ENCODE measurements at regions not wholly inside any gene's neighbourhood (a gene's known extent, or its start where the extent isn't known, plus 50 kb on each side); places are given as distances from the start of the nearest gene placed in this dataset.
A peak's percentile ranks its signal among the peaks of the same experiment; 100 is the strongest.

DNA sequence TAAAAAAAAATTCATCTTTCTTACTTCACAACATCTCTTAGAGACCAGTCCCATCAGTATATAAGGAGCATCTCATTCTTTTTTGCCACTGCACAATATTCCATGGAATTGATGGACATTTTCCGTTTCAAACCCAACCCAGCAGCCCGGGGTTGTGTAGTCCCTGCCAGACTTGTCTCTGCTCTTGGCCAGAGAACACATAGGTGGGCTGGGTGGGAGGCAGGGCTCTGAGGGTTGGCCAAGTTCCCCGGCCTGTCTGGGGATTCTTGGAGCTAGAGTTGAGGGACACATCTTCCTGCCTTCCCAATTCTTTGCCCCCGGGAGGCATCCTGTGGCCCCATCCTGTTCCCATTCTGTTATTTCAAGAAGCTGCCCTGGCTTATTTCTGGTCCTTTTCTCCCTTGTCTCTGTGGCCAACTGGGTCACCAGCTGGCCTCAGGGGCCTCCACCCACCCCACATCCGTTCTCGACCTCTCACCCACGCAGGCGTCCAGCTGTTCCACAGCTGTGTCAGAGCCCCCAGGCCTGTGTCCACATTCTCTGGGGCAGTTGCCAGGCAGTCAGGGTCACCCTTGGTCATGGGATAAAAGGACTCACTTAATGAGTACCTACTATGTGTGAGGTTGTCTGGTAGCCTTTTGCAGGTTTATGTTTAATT is 52.0 kb upstream of the CCDC63 start:
- DNase-seq = peak; percentile 7 to 28

DNA sequence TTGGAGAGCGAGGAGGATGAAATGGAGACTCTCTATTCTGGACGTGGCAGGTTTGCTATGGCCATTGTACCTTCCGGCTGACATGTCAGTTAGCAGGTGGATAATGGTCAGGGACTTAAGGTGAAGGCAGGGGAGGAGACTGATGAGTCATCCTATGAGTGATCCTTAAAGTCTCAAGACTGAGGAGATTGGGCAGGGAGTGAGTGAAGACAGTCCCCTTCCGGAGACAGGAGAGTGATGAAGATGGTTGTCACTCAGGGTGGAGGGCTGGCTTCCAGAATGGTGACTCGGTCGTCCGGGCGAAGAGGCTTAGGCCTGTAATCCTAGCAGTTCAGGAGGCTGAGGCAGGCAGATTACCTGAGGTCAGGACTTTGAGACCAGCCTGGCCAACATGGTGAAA is 49.8 kb upstream of the CCDC63 start:
- DNase-seq = no peak
